PC-9 (cell line): ENCODE measurements at regions not wholly inside any gene's neighbourhood (a gene's known extent, or its start where the extent isn't known, plus 50 kb on each side); places are given as distances from the start of the nearest gene placed in this dataset.

Experiments used
- BruUV-seq: library from RNA; stranded (reverse); fragments of 400-500 nt; replicated peaks from 2 replicates; lab custom pipeline; 2021; lab: Mats Ljungman, UMichigan
- CTCF ChIA-PET: fragments of 300-600 bp; sonication (Branson Sonifier 250); formaldehyde crosslinking; loops from one replicate; lab custom pipeline; 2022; ENCODE audit warnings: antibody characterized with exemption; lab: Charles Lee
- POLR2A ChIA-PET: fragments of 300-600 bp; sonication (Branson Sonifier 250); formaldehyde crosslinking; loops from one replicate; lab custom pipeline; 2022; ENCODE audit warnings: antibody characterized with exemption; ENCODE audit not compliant: unreplicated experiment; lab: Charles Lee
- DNase-seq, 2 experiments: peaks; one replicate each; pipeline versions ENCODE4 v3.0.0 to v3.0.0-alpha.2; 2015 to 2022; ENCODE audit warnings: mixed read lengths in 1 of 2
- H2AFZ ChIP-seq: fragments of 200-600 bp; sonication (generic); 2 replicates; pipeline ENCODE4 v1.8.1; 2017; ENCODE audit warnings: antibody characterized with exemption
- H3F3A ChIP-seq: fragments of 200-600 bp; sonication (generic); 2 replicates; pipeline ENCODE4 v1.8.1; 2017; ENCODE audit warnings: antibody characterized with exemption, mild to moderate bottlenecking, low read depth; ENCODE audit not compliant: insufficient read depth
- H3K27ac ChIP-seq: fragments of 200-600 bp; sonication (generic); 2 replicates; pipeline ENCODE4 v1.6.1; 2016; ENCODE audit warnings: mixed run types
- H3K27me3 ChIP-seq: fragments of 200-600 bp; sonication (generic); 2 replicates; pipeline ENCODE4 v1.6.1; 2016; ENCODE audit warnings: low read depth, mixed run types; ENCODE audit not compliant: insufficient read depth
- H3K36me3 ChIP-seq: fragments of 200-600 bp; sonication (generic); 2 replicates; pipeline ENCODE4 v1.6.1; 2016; ENCODE audit warnings: low read depth, mixed run types
- H3K4me1 ChIP-seq: fragments of 200-600 bp; sonication (generic); replicated peaks from 2 replicates; pipeline ENCODE4 v1.6.1; 2016; ENCODE audit warnings: mixed run types; ENCODE audit not compliant: insufficient read depth
- H3K4me2 ChIP-seq: fragments of 200-600 bp; sonication (generic); 2 replicates; pipeline ENCODE4 v1.6.1; 2017; ENCODE audit warnings: mixed run types
- H3K4me3 ChIP-seq: fragments of 200-600 bp; sonication (generic); 2 replicates; pipeline ENCODE4 v1.6.1; 2016; ENCODE audit warnings: mixed run types
- H3K79me2 ChIP-seq: fragments of 200-600 bp; sonication (generic); 2 replicates; pipeline ENCODE4 v1.6.1; 2017; ENCODE audit warnings: low read depth, mixed run types
- H3K9me2 ChIP-seq: fragments of 200-600 bp; sonication (generic); 2 replicates; pipeline ENCODE4 v1.8.1; 2017; ENCODE audit warnings: mild to moderate bottlenecking; ENCODE audit not compliant: insufficient read depth
- H3K9me3 ChIP-seq: fragments of 200-600 bp; sonication (generic); 2 replicates; pipeline ENCODE4 v1.8.1; 2016; ENCODE audit warnings: low read depth; ENCODE audit not compliant: insufficient read depth
- H4K20me1 ChIP-seq: fragments of 200-600 bp; sonication (generic); 2 replicates; pipeline ENCODE4 v1.8.1; 2017; ENCODE audit not compliant: insufficient read depth
- EZH2 ChIP-seq: fragments of 200-600 bp; sonication (generic); IDR thresholded peaks from 2 replicates; pipeline ENCODE4 v1.8.0; 2017; ENCODE audit warnings: antibody characterized with exemption, low read depth
- intact Hi-C: fragments of 100-400 bp; cut with micrococcal nuclease; formaldehyde crosslinking; loops from one replicate; pipeline ENCODE4 v1.10.0; 2022; ENCODE audit not compliant: unreplicated experiment
- TF ChIP-seq, protein P1 (sequence below): fragments of 200-600 bp; sonication (generic); conservative IDR thresholded peaks from 2 replicates; pipeline ENCODE4 v1.6.1; 2017; ENCODE audit warnings: mixed run types, antibody characterized with exemption, mild to moderate bottlenecking, moderate library complexity

- Histone ChIP-seq H3F3A (no peaks in the 10 kb centered on the region), H3K4me2 (no peak overlapping the region), H3K9me3 (no peaks in the 10 kb centered on the region), H3K4me3 (no peak overlapping the region), H3K27ac (no peak overlapping the region), H2AFZ (no peak overlapping the region), H3K4me1 (no peaks in the 10 kb centered on the region), H3K36me3 (no peaks in the 10 kb centered on the region), H3K79me2 (no peaks in the 10 kb centered on the region), H3K27me3 (peaks cover 93% of the 10 kb centered on the region), H3K9me2 (no peaks in the 10 kb centered on the region), H4K20me1 (no peaks in the 10 kb centered on the region)
- POLR2A ChIA-PET, result no interaction called here
- CTCF ChIA-PET, result no interaction called here
- DNase-seq, result no peak
- intact Hi-C loops, result no loop called here
- no peak for TF ChIP-seq EZH2
- TF ChIP-seq, protein P1, sequence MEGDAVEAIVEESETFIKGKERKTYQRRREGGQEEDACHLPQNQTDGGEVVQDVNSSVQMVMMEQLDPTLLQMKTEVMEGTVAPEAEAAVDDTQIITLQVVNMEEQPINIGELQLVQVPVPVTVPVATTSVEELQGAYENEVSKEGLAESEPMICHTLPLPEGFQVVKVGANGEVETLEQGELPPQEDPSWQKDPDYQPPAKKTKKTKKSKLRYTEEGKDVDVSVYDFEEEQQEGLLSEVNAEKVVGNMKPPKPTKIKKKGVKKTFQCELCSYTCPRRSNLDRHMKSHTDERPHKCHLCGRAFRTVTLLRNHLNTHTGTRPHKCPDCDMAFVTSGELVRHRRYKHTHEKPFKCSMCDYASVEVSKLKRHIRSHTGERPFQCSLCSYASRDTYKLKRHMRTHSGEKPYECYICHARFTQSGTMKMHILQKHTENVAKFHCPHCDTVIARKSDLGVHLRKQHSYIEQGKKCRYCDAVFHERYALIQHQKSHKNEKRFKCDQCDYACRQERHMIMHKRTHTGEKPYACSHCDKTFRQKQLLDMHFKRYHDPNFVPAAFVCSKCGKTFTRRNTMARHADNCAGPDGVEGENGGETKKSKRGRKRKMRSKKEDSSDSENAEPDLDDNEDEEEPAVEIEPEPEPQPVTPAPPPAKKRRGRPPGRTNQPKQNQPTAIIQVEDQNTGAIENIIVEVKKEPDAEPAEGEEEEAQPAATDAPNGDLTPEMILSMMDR, result no peak
- BruUV-seq, result no TSS peak
Measured at GRCh38 chr2:133862400-133862977, 294.2 kb upstream of the NCKAP5 start.

DNA sequence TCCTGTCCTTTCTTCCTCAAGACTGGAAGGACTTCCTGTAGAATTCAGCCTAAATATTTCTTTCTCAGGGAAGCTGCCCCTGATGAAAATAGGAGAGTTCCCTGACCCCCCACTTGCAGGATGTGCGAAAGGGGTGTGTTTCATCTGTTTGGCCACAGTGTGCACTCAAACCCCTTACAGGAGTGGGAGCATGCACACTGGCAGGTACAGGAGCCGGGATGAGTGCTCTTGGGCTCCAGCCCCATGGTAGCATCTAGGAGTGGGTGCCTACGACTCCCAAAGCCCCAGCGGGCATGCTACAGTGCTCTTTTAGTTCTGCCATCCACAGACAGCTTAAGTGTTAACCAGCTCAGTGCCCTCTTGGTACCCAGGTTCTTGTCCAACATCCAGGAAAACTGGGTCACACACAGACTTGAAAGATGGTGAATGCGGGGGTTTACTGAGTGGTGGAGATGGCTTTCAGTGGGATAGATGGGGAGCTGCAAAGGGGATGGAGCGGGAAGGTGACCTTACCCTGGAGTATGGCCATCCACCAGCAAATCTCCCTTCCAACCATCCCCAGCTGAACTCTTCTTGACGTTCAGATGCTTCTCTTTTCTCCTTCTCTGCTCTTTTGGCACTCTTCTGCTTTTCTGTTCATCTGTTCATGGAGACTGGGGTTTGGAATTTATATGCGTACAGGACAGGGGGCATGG, 295.0 kb upstream of the NCKAP5 start:
- Histone ChIP-seq H3K4me2 (no peak overlapping the region), H3K27me3 (peaks cover 95% of the 10 kb centered on the region), H3K27ac (no peak overlapping the region), H3K4me3 (no peak overlapping the region), H3F3A (no peaks in the 10 kb centered on the region), H3K4me1 (no peaks in the 10 kb centered on the region), H3K9me2 (no peaks in the 10 kb centered on the region), H3K9me3 (no peaks in the 10 kb centered on the region), H4K20me1 (no peaks in the 10 kb centered on the region), H3K79me2 (no peaks in the 10 kb centered on the region), H3K36me3 (no peaks in the 10 kb centered on the region), H2AFZ (no peak overlapping the region)
- DNase-seq, result no peak
- CTCF ChIA-PET, result no interaction called here
- POLR2A ChIA-PET, result no interaction called here
- BruUV-seq, result no TSS peak
- intact Hi-C loops, result no loop called here
- no peak for TF ChIP-seq EZH2

- Histone ChIP-seq H3K4me2 (no peak overlapping the region), H3K4me3 (no peak overlapping the region), H3K9me2 (no peaks in the 10 kb centered on the region), H3K9me3 (no peaks in the 10 kb centered on the region), H3K4me1 (no peaks in the 10 kb centered on the region), H2AFZ (no peak overlapping the region), H4K20me1 (no peaks in the 10 kb centered on the region), H3F3A (no peaks in the 10 kb centered on the region), H3K27ac (no peak overlapping the region), H3K79me2 (no peaks in the 10 kb centered on the region), H3K36me3 (no peaks in the 10 kb centered on the region), H3K27me3 (peaks cover 89% of the 10 kb centered on the region)
- CTCF ChIA-PET, result no interaction called here
- no TSS peak for BruUV-seq
- no peak for TF ChIP-seq EZH2
- TF ChIP-seq, protein P1, result no peak
- no peak for DNase-seq
- POLR2A ChIA-PET, result no interaction called here
- intact Hi-C loops, result no loop called here
Measured at GRCh38 chr2:133865141-133865540, 296.9 kb upstream of the NCKAP5 start.
